ENCODE measurements at regions not wholly inside any gene's neighbourhood (a gene's known extent, or its start where the extent isn't known, plus 50 kb on each side); places are given as distances from the start of the nearest gene placed in this dataset.

- no peak for DNase-seq (ENCODE audit: low read depth, low spot score)
- H3K27ac ChIP-seq (ENCODE audit: low read length), result no peak overlapping the region
- no peaks in the 10 kb centered on the region for H3K36me3 ChIP-seq (ENCODE audit: control insufficient read depth, insufficient read depth, low read length)
- no peaks in the 10 kb centered on the region for H3K27me3 ChIP-seq (ENCODE audit: control insufficient read depth, insufficient read depth, low read length)
- H3K9me3 ChIP-seq (ENCODE audit: control insufficient read depth, insufficient read depth, low read length), result no peaks in the 10 kb centered on the region
- WGBS (ENCODE audit: insufficient coverage, insufficient read length), result 100% methylated on average over 1 of the region's 9 CpGs
- H3K4me1 ChIP-seq (ENCODE audit: control insufficient read depth, insufficient read depth, low read length), result peaks cover under 1% of the 10 kb centered on the region; the same call in 1 of the 2 replicates
- H3K4me3 ChIP-seq (ENCODE audit: low read length), result no peak overlapping the region
Measured at GRCh38 chr2:3138621-3139020, 239.0 kb downstream of the EIPR1 start.

DNA sequence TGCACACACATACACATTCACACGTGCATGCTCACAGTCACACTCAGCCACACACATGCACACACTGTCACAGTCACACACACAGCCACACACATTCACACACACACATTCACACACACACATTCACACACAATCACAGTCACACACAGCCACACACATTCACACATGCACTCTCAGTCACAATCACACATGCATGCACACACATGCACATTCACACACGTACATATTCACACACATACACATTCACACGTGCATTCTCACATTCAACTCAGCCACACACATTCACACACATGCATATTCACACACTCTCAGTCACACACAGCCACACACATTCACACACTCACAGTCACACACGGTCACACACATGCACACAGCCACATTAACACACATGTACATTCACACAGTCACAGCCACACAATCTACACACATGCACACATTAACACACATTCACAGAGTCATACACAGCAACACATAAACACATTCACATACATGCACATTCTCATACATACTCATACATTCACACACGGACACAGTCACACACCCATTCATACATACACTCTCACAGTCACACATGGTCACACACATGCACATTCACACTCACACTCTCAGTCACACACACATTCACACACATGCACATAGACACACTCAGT is 239.8 kb downstream of the EIPR1 start:
- no peaks in the 10 kb centered on the region for H3K27me3 ChIP-seq (ENCODE audit: control insufficient read depth, insufficient read depth, low read length)
- no peak overlapping the region for H3K4me3 ChIP-seq (ENCODE audit: low read length)
- no peaks in the 10 kb centered on the region for H3K36me3 ChIP-seq (ENCODE audit: control insufficient read depth, insufficient read depth, low read length)
- no peaks in the 10 kb centered on the region for H3K4me1 ChIP-seq (ENCODE audit: control insufficient read depth, insufficient read depth, low read length)
- no peaks in the 10 kb centered on the region for H3K9me3 ChIP-seq (ENCODE audit: control insufficient read depth, insufficient read depth, low read length)
- no peak for DNase-seq (ENCODE audit: low read depth, low spot score)
- H3K27ac ChIP-seq (ENCODE audit: low read length), result no peak overlapping the region
- WGBS (ENCODE audit: insufficient coverage, insufficient read length), result 100% methylated on average over 1 of the region's 5 CpGs

DNA sequence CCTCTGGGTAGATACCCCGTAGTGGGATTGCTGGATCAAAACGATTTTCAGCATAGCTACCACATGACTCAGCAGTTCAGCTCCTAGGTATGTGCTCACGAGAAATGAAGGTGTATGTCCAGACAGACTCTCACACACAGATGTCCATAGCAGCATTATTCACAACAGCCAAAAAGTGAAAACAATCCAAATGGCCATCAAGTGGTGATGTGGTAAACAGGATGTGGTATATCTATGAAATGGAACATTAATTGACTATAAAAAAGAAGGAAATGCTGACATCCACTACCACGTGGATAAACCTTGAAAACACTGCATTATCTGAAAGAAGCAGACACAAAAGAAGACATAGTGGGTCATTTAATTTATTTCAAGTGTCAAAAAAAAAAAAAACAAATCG is 241.9 kb downstream of the EIPR1 start:
- Histone ChIP-seq H3K9me3 (ENCODE audit: control insufficient read depth, insufficient read depth, low read length) (no peaks in the 10 kb centered on the region), H3K27ac (ENCODE audit: low read length) (no peak overlapping the region), H3K36me3 (ENCODE audit: control insufficient read depth, insufficient read depth, low read length) (no peaks in the 10 kb centered on the region), H3K4me1 (ENCODE audit: control insufficient read depth, insufficient read depth, low read length) (no peaks in the 10 kb centered on the region), H3K4me3 (ENCODE audit: low read length) (no peak overlapping the region), H3K27me3 (ENCODE audit: control insufficient read depth, insufficient read depth, low read length) (no peaks in the 10 kb centered on the region)
- WGBS (ENCODE audit: insufficient coverage, insufficient read length), result no CpG with 5 or more reads among the region's 5 CpGs
- DNase-seq (ENCODE audit: low read depth, low spot score), result no peak

- DNase-seq (ENCODE audit: low read depth, low spot score), result no peak
- no peaks in the 10 kb centered on the region for H3K27me3 ChIP-seq (ENCODE audit: control insufficient read depth, insufficient read depth, low read length)
- no peaks in the 10 kb centered on the region for H3K9me3 ChIP-seq (ENCODE audit: control insufficient read depth, insufficient read depth, low read length)
- no peak overlapping the region for H3K4me3 ChIP-seq (ENCODE audit: low read length)
- no peak overlapping the region for H3K27ac ChIP-seq (ENCODE audit: low read length)
- WGBS (ENCODE audit: insufficient coverage, insufficient read length), result no CpG with 5 or more reads among the region's 14 CpGs
- H3K36me3 ChIP-seq (ENCODE audit: control insufficient read depth, insufficient read depth, low read length), result no peaks in the 10 kb centered on the region
- H3K4me1 ChIP-seq (ENCODE audit: control insufficient read depth, insufficient read depth, low read length), result no peaks in the 10 kb centered on the region
Measured at GRCh38 chr2:3134026-3134571, 243.5 kb downstream of the EIPR1 start.

- Histone ChIP-seq H3K36me3 (ENCODE audit: control insufficient read depth, insufficient read depth, low read length) (no peaks in the 10 kb centered on the region), H3K27me3 (ENCODE audit: control insufficient read depth, insufficient read depth, low read length) (no peaks in the 10 kb centered on the region), H3K4me3 (ENCODE audit: low read length) (no peak overlapping the region), H3K4me1 (ENCODE audit: control insufficient read depth, insufficient read depth, low read length) (no peaks in the 10 kb centered on the region), H3K9me3 (ENCODE audit: control insufficient read depth, insufficient read depth, low read length) (no peaks in the 10 kb centered on the region), H3K27ac (ENCODE audit: low read length) (no peak overlapping the region)
- no CpG with 5 or more reads among the region's 11 CpGs for WGBS (ENCODE audit: insufficient coverage, insufficient read length)
- DNase-seq (ENCODE audit: low read depth, low spot score), result no peak
Measured at GRCh38 chr2:3132966-3133365, 244.7 kb downstream of the EIPR1 start.

GRCh38 chr2:3132466-3132865 is 245.2 kb downstream of the EIPR1 start:
- H3K4me1 ChIP-seq (ENCODE audit: control insufficient read depth, insufficient read depth, low read length), result no peaks in the 10 kb centered on the region
- no CpG with 5 or more reads among the region's 10 CpGs for WGBS (ENCODE audit: insufficient coverage, insufficient read length)
- H3K27ac ChIP-seq (ENCODE audit: low read length), result no peak overlapping the region

GRCh38 chr2:3131636-3132326 is 245.8 kb downstream of the EIPR1 start:
- H3K27ac ChIP-seq (ENCODE audit: low read length), result no peak overlapping the region
- no peak overlapping the region for H3K4me3 ChIP-seq (ENCODE audit: low read length)
- DNase-seq (ENCODE audit: low read depth, low spot score), result no peak
- no peaks in the 10 kb centered on the region for H3K9me3 ChIP-seq (ENCODE audit: control insufficient read depth, insufficient read depth, low read length)
- WGBS (ENCODE audit: insufficient coverage, insufficient read length), result no CpG with 5 or more reads among the region's 22 CpGs
- H3K27me3 ChIP-seq (ENCODE audit: control insufficient read depth, insufficient read depth, low read length), result no peaks in the 10 kb centered on the region
- no peaks in the 10 kb centered on the region for H3K36me3 ChIP-seq (ENCODE audit: control insufficient read depth, insufficient read depth, low read length)
- H3K4me1 ChIP-seq (ENCODE audit: control insufficient read depth, insufficient read depth, low read length), result no peaks in the 10 kb centered on the region

More at GRCh38 chr2:3132466-3132865, 245.2 kb downstream of the EIPR1 start:
- DNase-seq (ENCODE audit: low read depth, low spot score), result no peak
- Histone ChIP-seq H3K9me3 (ENCODE audit: control insufficient read depth, insufficient read depth, low read length) (no peaks in the 10 kb centered on the region), H3K36me3 (ENCODE audit: control insufficient read depth, insufficient read depth, low read length) (no peaks in the 10 kb centered on the region), H3K4me3 (ENCODE audit: low read length) (no peak overlapping the region), H3K27me3 (ENCODE audit: control insufficient read depth, insufficient read depth, low read length) (no peaks in the 10 kb centered on the region)

DNA sequence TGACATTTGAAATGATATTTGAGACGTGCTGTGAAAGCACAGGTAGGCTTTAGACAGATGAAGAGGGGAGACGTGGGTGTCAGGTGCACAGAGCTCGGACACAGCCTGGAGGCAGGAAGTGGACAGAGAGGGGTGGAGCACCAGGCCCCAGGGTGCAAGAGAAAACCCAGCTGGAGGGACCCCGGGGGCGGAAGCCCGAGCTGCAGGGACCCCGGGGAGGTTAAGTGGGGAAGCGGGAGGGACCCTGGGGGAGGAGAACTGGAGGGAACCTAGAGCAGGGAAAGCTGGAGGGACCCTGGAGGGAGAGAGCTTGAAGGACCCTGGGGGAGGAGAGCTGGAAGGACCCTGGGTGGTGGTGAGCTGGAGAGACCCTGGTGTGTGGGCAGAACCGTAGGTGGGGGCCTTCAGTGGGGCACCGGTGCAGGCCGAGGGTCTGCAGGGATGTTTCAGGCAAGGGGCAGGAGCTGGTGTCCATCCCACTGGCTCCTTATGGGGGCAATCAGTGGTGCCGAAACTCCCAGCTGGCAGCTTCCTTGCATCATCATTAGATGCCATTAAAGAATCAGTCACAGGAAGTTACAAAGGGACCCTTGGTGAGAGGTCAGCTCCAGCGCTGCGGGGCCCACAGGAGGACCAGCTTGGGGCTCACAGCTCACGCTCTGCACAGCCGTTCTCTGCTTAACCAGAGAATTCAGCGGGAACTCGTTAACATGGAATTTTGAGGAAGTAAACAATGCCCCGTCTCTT is 246.6 kb downstream of the EIPR1 start:
- H3K27me3 ChIP-seq (ENCODE audit: control insufficient read depth, insufficient read depth, low read length), result no peaks in the 10 kb centered on the region
- no peaks in the 10 kb centered on the region for H3K4me1 ChIP-seq (ENCODE audit: control insufficient read depth, insufficient read depth, low read length)
- no peaks in the 10 kb centered on the region for H3K36me3 ChIP-seq (ENCODE audit: control insufficient read depth, insufficient read depth, low read length)
- no peaks in the 10 kb centered on the region for H3K9me3 ChIP-seq (ENCODE audit: control insufficient read depth, insufficient read depth, low read length)
- no peak for DNase-seq (ENCODE audit: low read depth, low spot score)
- H3K4me3 ChIP-seq (ENCODE audit: low read length), result no peak overlapping the region
- no CpG with 5 or more reads among the region's 19 CpGs for WGBS (ENCODE audit: insufficient coverage, insufficient read length)
- H3K27ac ChIP-seq (ENCODE audit: low read length), result no peak overlapping the region

DNA sequence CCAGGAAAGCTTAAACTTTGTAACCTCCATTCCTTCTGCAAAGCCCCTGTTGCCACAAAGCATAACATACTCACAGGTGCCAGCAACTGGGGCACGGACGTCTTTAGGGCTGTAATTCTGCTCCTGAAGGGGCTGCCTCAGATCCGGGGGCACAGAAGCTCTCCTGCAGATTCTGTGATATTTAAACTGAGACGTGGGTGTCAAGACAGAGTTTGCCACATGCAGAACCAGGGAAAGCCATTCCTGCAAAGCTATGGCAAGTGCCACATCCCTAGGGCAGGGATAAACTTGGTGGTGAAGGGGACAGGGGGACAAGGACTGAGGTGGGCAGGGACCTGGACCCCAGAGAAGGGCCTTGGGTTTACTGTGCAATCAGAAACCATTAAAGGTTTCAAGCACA is 247.2 kb downstream of the EIPR1 start:
- Histone ChIP-seq H3K4me3 (ENCODE audit: low read length) (no peak overlapping the region), H3K27me3 (ENCODE audit: control insufficient read depth, insufficient read depth, low read length) (no peaks in the 10 kb centered on the region), H3K27ac (ENCODE audit: low read length) (no peak overlapping the region), H3K4me1 (ENCODE audit: control insufficient read depth, insufficient read depth, low read length) (no peaks in the 10 kb centered on the region), H3K36me3 (ENCODE audit: control insufficient read depth, insufficient read depth, low read length) (no peaks in the 10 kb centered on the region), H3K9me3 (ENCODE audit: control insufficient read depth, insufficient read depth, low read length) (no peaks in the 10 kb centered on the region)
- DNase-seq (ENCODE audit: low read depth, low spot score), result no peak
- no CpG with 5 or more reads among the region's 4 CpGs for WGBS (ENCODE audit: insufficient coverage, insufficient read length)

DNA sequence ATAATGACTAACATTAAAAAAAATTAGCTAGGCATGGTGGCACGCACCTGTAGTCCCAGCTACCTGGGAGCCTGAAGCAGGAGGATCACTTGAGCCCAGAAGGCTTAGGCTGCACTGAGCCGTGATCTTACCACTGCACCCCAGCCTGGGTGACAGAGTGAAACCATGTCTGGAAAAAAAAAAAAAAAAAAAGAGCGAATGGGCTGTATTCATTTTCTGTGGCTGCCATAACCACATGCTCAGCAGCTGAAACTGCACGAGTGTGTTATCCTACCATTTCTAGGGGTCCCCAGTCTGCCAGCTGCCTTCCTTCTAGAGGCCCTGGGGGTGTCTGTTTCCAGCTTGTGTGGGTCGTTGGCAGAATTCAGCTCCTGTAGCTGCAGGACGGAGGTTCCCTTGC is 247.8 kb downstream of the EIPR1 start:
- H3K27me3 ChIP-seq (ENCODE audit: control insufficient read depth, insufficient read depth, low read length), result no peaks in the 10 kb centered on the region
- no peaks in the 10 kb centered on the region for H3K36me3 ChIP-seq (ENCODE audit: control insufficient read depth, insufficient read depth, low read length)
- H3K9me3 ChIP-seq (ENCODE audit: control insufficient read depth, insufficient read depth, low read length), result no peaks in the 10 kb centered on the region
- no peak overlapping the region for H3K4me3 ChIP-seq (ENCODE audit: low read length)
- no peak overlapping the region for H3K27ac ChIP-seq (ENCODE audit: low read length)
- no peak for DNase-seq (ENCODE audit: low read depth, low spot score)
- no CpG with 5 or more reads among the region's 6 CpGs for WGBS (ENCODE audit: insufficient coverage, insufficient read length)
- H3K4me1 ChIP-seq (ENCODE audit: control insufficient read depth, insufficient read depth, low read length), result no peaks in the 10 kb centered on the region

Measured in iPS DF 6.9 (cell line).